B cell (primary cell): ENCODE measurements at regions not wholly inside any gene's neighbourhood (a gene's known extent, or its start where the extent isn't known, plus 50 kb on each side); places are given as distances from the start of the nearest gene placed in this dataset.
"Not testable (repeated sequence)": the region's sequence is repeated elsewhere in the genome, so short reads cannot be mapped to it uniquely, and the experiment has no call there.

Source experiments
- ATAC-seq: fragments of 200-7000 bp; cut with Tn5 transposase; one replicate; pipeline ENCODE4 v1.10.0; 2021; ENCODE audit warnings: low read depth, mild to moderate bottlenecking, moderate number of reproducible peaks, moderate library complexity
- CTCF ChIA-PET: fragments of 350-600 bp; sonication (Branson Sonifier 250); formaldehyde crosslinking; loops from one replicate; lab custom pipeline; 2021; ENCODE audit warnings: antibody characterized with exemption, inconsistent platforms; lab: Charles Lee
- POLR2A ChIA-PET: fragments of 350-600 bp; sonication (Branson Sonifier 250); formaldehyde crosslinking; loops from one replicate; lab custom pipeline; 2021; ENCODE audit warnings: antibody characterized with exemption; lab: Charles Lee
- DNase-seq: peaks from one replicate; pipeline ENCODE4 v3.0.0; 2013
- H2AFZ ChIP-seq: 2 replicates; pipeline ENCODE4 v1.6.1; 2012; ENCODE audit warnings: mild to moderate bottlenecking, low read depth, low read length; ENCODE audit not compliant: insufficient read depth, poor library complexity, severe bottlenecking
- H3K27ac ChIP-seq, 2 donors: 1 replicate in 1 of 2; 2 replicates in 1 of 2; pipeline ENCODE4 v1.5.1; 2012 to 2013; ENCODE audit warnings: low read length in 2 of 2, mild to moderate bottlenecking in 2 of 2, moderate library complexity in 1 of 2
- H3K27me3 ChIP-seq, 4 experiments: fragments of 200-600 bp in 1 of 4; sonication (generic) in 1 of 4; replicated peaks in 1 of 4; 1 replicate in 2 of 4; 2 replicates in 2 of 4; pipeline versions ENCODE4 v1.6.1 to v1.7.0; 2013 to 2016; ENCODE audit warnings: low read length in 3 of 4, mild to moderate bottlenecking in 2 of 4, mixed read lengths in 1 of 4, moderate library complexity in 1 of 4; ENCODE audit not compliant: insufficient read depth in 4 of 4, control insufficient read depth in 3 of 4; ENCODE audit errors: control extremely low read depth in 1 of 4
- H3K36me3 ChIP-seq, 2 experiments: replicated peaks in 1 of 2; 1 replicate in 1 of 2; 2 replicates in 1 of 2; pipeline versions ENCODE4 v1.6.1 to v1.7.1; 2013; ENCODE audit warnings: low read length in 1 of 2; ENCODE audit not compliant: insufficient read depth in 2 of 2, control insufficient read depth in 1 of 2; ENCODE audit errors: control extremely low read depth in 1 of 2, extremely low read depth in 1 of 2
- H3K4me1 ChIP-seq, 2 donors: fragments of 200-600 bp in 1 of 2; sonication (generic) in 1 of 2; 1 replicate in 1 of 2; 2 replicates in 1 of 2; pipeline versions ENCODE4 v1.5.1 to v1.6.1; 2013 to 2017; ENCODE audit warnings: low read length in 2 of 2; ENCODE audit not compliant: control insufficient read depth in 2 of 2, insufficient read depth in 2 of 2
- H3K4me2 ChIP-seq: replicated peaks from 2 replicates; pipeline ENCODE3; 2012; ENCODE audit warnings: mild to moderate bottlenecking, low read depth, low read length; ENCODE audit not compliant: poor library complexity, severe bottlenecking
- H3K4me3 ChIP-seq, 5 experiments: fragments of 200-600 bp in 1 of 5; sonication (generic) in 1 of 5; 1 replicate in 3 of 5; 2 replicates in 2 of 5; pipeline versions ENCODE4 v1.5.1 to v1.7.0; 2011 to 2016; ENCODE audit warnings: low read length in 4 of 5, mild to moderate bottlenecking in 4 of 5, low read depth in 2 of 5, control low read depth in 1 of 5, moderate library complexity in 1 of 5; ENCODE audit not compliant: insufficient read depth in 1 of 5; ENCODE audit errors: control extremely low read depth in 1 of 5, extremely low read depth in 1 of 5
- H3K79me2 ChIP-seq: fragments of 200-600 bp; sonication (generic); one replicate; pipeline ENCODE4 v1.6.0; 2016; ENCODE audit warnings: low read length; ENCODE audit not compliant: control insufficient read depth, insufficient read depth
- H3K9ac ChIP-seq: fragments of 200-600 bp; sonication (generic); 2 replicates; pipeline ENCODE4 v1.6.1; 2017; ENCODE audit warnings: mild to moderate bottlenecking, low read length, moderate library complexity
- H3K9me3 ChIP-seq, 3 donors: one replicate each; pipeline versions ENCODE4 v1.6.1 to v1.7.1; 2013; ENCODE audit warnings: low read length in 2 of 3; ENCODE audit not compliant: control insufficient read depth in 2 of 3, insufficient read depth in 1 of 3; ENCODE audit errors: control extremely low read depth in 1 of 3
- H4K20me1 ChIP-seq: 2 replicates; pipeline ENCODE4 v1.6.0; 2012; ENCODE audit warnings: mild to moderate bottlenecking, low read length; ENCODE audit not compliant: insufficient read depth, control insufficient read depth, poor library complexity, severe bottlenecking
- H3K27ac Mint-ChIP-seq: one replicate; pipeline ENCODE4 v1.8.0; 2021; ENCODE audit warnings: mixed read lengths
- H3K27me3 Mint-ChIP-seq: one replicate; pipeline ENCODE4 v1.8.0; 2021; ENCODE audit warnings: mixed read lengths
- H3K4me1 Mint-ChIP-seq: one replicate; pipeline ENCODE4 v1.8.0; 2021; ENCODE audit warnings: mixed read lengths
- H3K4me3 Mint-ChIP-seq: one replicate; pipeline ENCODE4 v1.8.0; 2021; ENCODE audit warnings: mixed read lengths
- H3K9me3 Mint-ChIP-seq: one replicate; pipeline ENCODE4 v1.8.0; 2022; ENCODE audit warnings: mixed read lengths; ENCODE audit not compliant: insufficient read depth
- EZH2 ChIP-seq: IDR thresholded peaks from 2 replicates; pipeline ENCODE4 v1.6.1; 2012; ENCODE audit warnings: borderline replicate concordance, low read depth, mild to moderate bottlenecking, moderate library complexity, low read length; ENCODE audit not compliant: insufficient read depth, poor library complexity, severe bottlenecking
- WGBS: methylation state at CpG from one replicate; pipeline ENCODE4 v1.1.5; 2013; ENCODE audit warnings: missing lambda C conversion rate; ENCODE audit not compliant: insufficient coverage; 5-methylcytosine and 5-hydroxymethylcytosine counted together
- intact Hi-C: fragments of 100-400 bp; cut with micrococcal nuclease; formaldehyde crosslinking; loops from one replicate; pipeline ENCODE4 v1.10.0; 2022
- TF ChIP-seq, protein P1 (sequence below): fragments of 200-600 bp; IDR thresholded peaks from one replicate; pipeline ENCODE4 v1.8.0; 2022; ENCODE audit warnings: antibody characterized with exemption, mild to moderate bottlenecking

- Histone ChIP-seq H3K27ac (no peak overlapping the region), H3K9me3 (no peaks in the 10 kb centered on the region), H3K79me2 (no peaks in the 10 kb centered on the region), H3K4me1 (no peaks in the 10 kb centered on the region), H3K4me3 (no peak overlapping the region), H3K27me3 (no peaks in the 10 kb centered on the region), H3K36me3 (no peaks in the 10 kb centered on the region), H4K20me1 (no peaks in the 10 kb centered on the region), H3K4me2 (no peak overlapping the region), H3K9ac (no peak overlapping the region), H2AFZ (no peak overlapping the region)
- POLR2A ChIA-PET: no interaction called here
- ATAC-seq: no peak
- H3K4me3 Mint-ChIP-seq: no peak overlapping the region
- TF ChIP-seq EZH2: no peak
- no peaks in the 10 kb centered on the region for H3K27me3 Mint-ChIP-seq
- no peaks in the 10 kb centered on the region for H3K9me3 Mint-ChIP-seq
- intact Hi-C loops: no loop called here
- WGBS: no CpG with 5 or more reads among the region's 3 CpGs
- H3K4me1 Mint-ChIP-seq: no peaks in the 10 kb centered on the region
- DNase-seq: no peak
- H3K27ac Mint-ChIP-seq: no peak overlapping the region
- CTCF ChIA-PET: no interaction called here
These were observed 399.6 kb downstream of the NAF1 start for GRCh38 chr4:162767083-162767482.

DNA sequence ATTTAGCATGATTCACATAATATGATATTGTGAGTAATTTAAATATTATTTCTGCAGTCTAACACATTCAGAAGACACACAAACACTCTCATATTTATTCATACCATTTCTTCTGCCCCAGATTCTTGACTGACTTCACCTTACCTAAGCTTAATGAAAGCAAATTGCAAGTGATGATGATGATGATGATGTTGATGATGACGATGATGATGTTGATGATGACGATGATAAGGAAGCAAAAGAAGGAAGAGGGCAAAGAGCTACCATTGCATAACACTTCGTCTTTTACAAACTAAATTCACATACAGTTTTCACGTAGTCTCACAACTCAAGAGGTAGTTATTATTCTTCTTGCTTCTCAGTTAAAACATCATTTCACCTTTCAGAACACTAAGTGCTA is 404.7 kb downstream of the NAF1 start:
- Histone ChIP-seq H3K27ac (no peak overlapping the region), H2AFZ (no peak overlapping the region), H3K4me3 (no peak overlapping the region), H3K79me2 (no peaks in the 10 kb centered on the region), H3K9ac (no peak overlapping the region), H3K27me3 (no peaks in the 10 kb centered on the region), H3K9me3 (no peaks in the 10 kb centered on the region), H3K4me2 (no peak overlapping the region), H4K20me1 (no peaks in the 10 kb centered on the region), H3K4me1 (no peaks in the 10 kb centered on the region), H3K36me3 (no peaks in the 10 kb centered on the region)
- H3K27me3 Mint-ChIP-seq: no peaks in the 10 kb centered on the region
- no peak for DNase-seq
- no peak for ATAC-seq
- H3K27ac Mint-ChIP-seq: no peak overlapping the region
- TF ChIP-seq, protein P1, sequence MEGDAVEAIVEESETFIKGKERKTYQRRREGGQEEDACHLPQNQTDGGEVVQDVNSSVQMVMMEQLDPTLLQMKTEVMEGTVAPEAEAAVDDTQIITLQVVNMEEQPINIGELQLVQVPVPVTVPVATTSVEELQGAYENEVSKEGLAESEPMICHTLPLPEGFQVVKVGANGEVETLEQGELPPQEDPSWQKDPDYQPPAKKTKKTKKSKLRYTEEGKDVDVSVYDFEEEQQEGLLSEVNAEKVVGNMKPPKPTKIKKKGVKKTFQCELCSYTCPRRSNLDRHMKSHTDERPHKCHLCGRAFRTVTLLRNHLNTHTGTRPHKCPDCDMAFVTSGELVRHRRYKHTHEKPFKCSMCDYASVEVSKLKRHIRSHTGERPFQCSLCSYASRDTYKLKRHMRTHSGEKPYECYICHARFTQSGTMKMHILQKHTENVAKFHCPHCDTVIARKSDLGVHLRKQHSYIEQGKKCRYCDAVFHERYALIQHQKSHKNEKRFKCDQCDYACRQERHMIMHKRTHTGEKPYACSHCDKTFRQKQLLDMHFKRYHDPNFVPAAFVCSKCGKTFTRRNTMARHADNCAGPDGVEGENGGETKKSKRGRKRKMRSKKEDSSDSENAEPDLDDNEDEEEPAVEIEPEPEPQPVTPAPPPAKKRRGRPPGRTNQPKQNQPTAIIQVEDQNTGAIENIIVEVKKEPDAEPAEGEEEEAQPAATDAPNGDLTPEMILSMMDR: no peak
- no peak for TF ChIP-seq EZH2
- CTCF ChIA-PET: no interaction called here
- H3K4me3 Mint-ChIP-seq: no peak overlapping the region
- H3K9me3 Mint-ChIP-seq: no peaks in the 10 kb centered on the region
- no peaks in the 10 kb centered on the region for H3K4me1 Mint-ChIP-seq
- no CpG with 5 or more reads among the region's 4 CpGs for whole genome bisulfite sequencing
- POLR2A ChIA-PET: no interaction called here
- intact Hi-C loops: no loop called here

DNA sequence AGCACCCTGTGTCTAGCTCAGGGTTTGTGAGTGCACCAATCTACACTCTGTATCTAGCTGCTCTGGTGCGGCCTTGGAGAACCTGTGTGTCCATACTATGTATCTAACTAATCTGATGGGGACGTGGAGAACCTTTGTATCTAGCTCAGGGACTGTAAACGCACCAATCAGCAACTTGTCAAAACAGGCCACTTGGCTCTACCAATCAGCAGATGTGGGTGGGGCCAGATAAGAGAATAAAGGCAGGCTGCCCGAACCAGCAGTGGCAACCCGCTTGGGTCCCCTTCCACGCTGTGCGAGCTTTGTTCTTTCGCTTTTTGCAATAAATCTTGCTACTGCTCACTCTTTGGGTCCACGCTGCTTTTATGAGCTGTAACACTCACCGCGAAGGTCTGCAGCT is 426.5 kb downstream of the NAF1 start:
- H3K4me3 Mint-ChIP-seq, H4K20me1 ChIP-seq, CTCF ChIA-PET, DNase-seq, H3K4me1 Mint-ChIP-seq, H3K9me3 ChIP-seq, H3K9me3 Mint-ChIP-seq, POLR2A ChIA-PET, H3K4me3 ChIP-seq, H3K27me3 ChIP-seq, ATAC-seq, H2AFZ ChIP-seq, H3K27ac ChIP-seq, H3K4me2 ChIP-seq, H3K9ac ChIP-seq, H3K27me3 Mint-ChIP-seq, H3K36me3 ChIP-seq, H3K27ac Mint-ChIP-seq, intact Hi-C loops, H3K4me1 ChIP-seq, H3K79me2 ChIP-seq: not testable (repeated sequence)
- 97% methylated on average over 5 of the region's 11 CpGs for WGBS
